ENCODE measurements at regions not wholly inside any gene's neighbourhood (a gene's known extent, or its start where the extent isn't known, plus 50 kb on each side); places are given as distances from the start of the nearest gene placed in this dataset.

DNA sequence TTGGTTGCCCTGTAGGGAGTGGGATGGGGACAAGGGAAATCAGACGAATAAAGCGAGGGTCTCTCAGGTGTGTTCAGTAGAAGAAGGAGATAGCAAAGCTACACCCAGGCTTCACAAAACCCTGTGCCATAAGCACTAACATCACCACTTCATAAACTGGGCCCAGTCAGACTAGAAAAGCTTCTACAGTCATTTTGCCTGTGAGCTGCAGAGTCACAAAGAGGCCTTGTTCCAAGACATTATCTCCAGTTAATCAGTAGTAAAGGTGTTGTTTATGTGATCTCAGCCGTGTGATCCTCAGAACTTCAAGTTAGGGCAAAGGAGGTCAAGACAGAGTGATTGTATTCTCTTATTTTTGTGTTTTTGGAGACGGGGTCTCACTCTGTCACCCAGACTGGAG, 148.0 kb downstream of the GALR1 start:
- Histone ChIP-seq H3K79me2 (ENCODE audit: insufficient read depth) (no peaks in the 10 kb centered on the region), H3K9me3 (ENCODE audit: low read depth) (no peaks in the 10 kb centered on the region), H3K4me3 (no peak overlapping the region), H3K4me2 (ENCODE audit: unreplicated experiment) (no peak overlapping the region), H4K20me1 (ENCODE audit: insufficient read depth) (no peaks in the 10 kb centered on the region), H3K27me3 (replicated peaks; ENCODE audit: insufficient read depth) (no peaks in the 10 kb centered on the region), H3F3A (ENCODE audit: insufficient read depth) (no peaks in the 10 kb centered on the region), H3K4me1 (ENCODE audit: insufficient read depth) (no peaks in the 10 kb centered on the region), H3K36me3 (ENCODE audit: low read depth) (no peaks in the 10 kb centered on the region), H3K9me2 (ENCODE audit: insufficient read depth) (no peaks in the 10 kb centered on the region), H3K9ac (no peak overlapping the region), H3K27ac (no peak overlapping the region), H2AFZ (no peak overlapping the region)
- 30 to 40% methylated on average over 4 of the region's 4 CpGs for WGBS, 2 experiments (ENCODE audit: low coverage in 1 of 2, low lambda C conversion rate in 2 of 2, missing lambda C conversion rate in 2 of 2)
- DNase-seq: no peak
- in situ Hi-C loops (cut with MboI): no loop called here
- no peak for TF ChIP-seq EZH2phosphoT487 (IDR thresholded peaks at IDR 0.05; ENCODE audit: insufficient read depth, low read depth)
- TF ChIP-seq EZH2 (IDR thresholded peaks at IDR 0.05; ENCODE audit: insufficient read depth, poor library complexity, severe bottlenecking): no peak

DNA sequence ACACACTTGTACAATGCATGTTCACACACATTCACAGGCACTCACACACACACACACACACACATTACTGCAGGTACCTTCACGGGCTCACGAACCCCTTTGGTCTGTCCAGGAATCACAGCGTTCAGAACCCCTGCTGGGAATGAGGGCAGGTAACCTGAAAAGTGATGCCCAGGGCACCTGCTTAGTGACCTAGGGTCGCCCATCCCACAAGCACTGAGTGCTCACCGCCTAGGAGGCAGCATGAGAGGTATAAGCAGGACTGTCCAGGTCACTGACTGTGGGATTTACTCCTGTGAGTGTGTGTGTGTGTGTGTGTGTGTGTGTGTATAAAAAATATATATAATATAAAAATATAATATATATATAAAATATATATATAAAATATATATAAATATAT, 150.9 kb downstream of the GALR1 start:
- no peak overlapping the region for H2AFZ ChIP-seq
- H3K4me1 ChIP-seq (ENCODE audit: insufficient read depth): no peaks in the 10 kb centered on the region
- TF ChIP-seq EZH2phosphoT487 (IDR thresholded peaks at IDR 0.05; ENCODE audit: insufficient read depth, low read depth) (no peak), EZH2 (IDR thresholded peaks at IDR 0.05; ENCODE audit: insufficient read depth, poor library complexity, severe bottlenecking) (no peak)
- no peak overlapping the region for H3K9ac ChIP-seq
- 41 to 47% methylated on average over 5 of the region's 5 CpGs for WGBS, 2 experiments (ENCODE audit: low coverage in 1 of 2, low lambda C conversion rate in 2 of 2, missing lambda C conversion rate in 2 of 2)
- no peaks in the 10 kb centered on the region for H3K27me3 ChIP-seq (replicated peaks; ENCODE audit: insufficient read depth)
- no peak overlapping the region for H3K27ac ChIP-seq
- H4K20me1 ChIP-seq (ENCODE audit: insufficient read depth): no peaks in the 10 kb centered on the region
- DNase-seq: no peak
- no peaks in the 10 kb centered on the region for H3K36me3 ChIP-seq (ENCODE audit: low read depth)
- H3K4me2 ChIP-seq (ENCODE audit: unreplicated experiment): no peak overlapping the region
- H3K9me3 ChIP-seq (ENCODE audit: low read depth): no peaks in the 10 kb centered on the region
- no peaks in the 10 kb centered on the region for H3K9me2 ChIP-seq (ENCODE audit: insufficient read depth)
- no peaks in the 10 kb centered on the region for H3K79me2 ChIP-seq (ENCODE audit: insufficient read depth)
- H3K4me3 ChIP-seq: no peak overlapping the region
- no peaks in the 10 kb centered on the region for H3F3A ChIP-seq (ENCODE audit: insufficient read depth)
- in situ Hi-C loops (cut with MboI): no loop called here

DNA sequence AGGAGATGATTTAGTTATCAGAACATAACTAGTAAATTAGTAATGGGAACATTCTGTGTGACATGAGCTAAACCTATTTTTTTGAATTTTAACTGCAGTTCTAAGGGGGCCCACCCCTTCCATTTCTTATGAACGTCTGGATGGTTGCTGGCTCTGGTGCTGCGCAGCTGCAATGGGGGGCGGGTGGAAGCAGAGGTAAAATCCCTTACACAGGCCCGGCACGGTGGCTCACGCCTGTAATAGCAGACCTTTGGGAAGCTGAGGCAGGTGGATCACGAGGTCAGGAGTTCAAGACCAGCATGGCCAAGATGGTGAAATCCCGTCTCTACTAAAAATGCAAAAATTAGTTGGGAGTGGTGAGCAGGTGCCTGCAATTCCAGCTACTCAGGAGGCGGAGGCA, 151.5 kb downstream of the GALR1 start:
- H3K9me2 ChIP-seq (ENCODE audit: insufficient read depth): no peaks in the 10 kb centered on the region
- no peaks in the 10 kb centered on the region for H3K36me3 ChIP-seq (ENCODE audit: low read depth)
- H3K27ac ChIP-seq: no peak overlapping the region
- no peak overlapping the region for H2AFZ ChIP-seq
- H3K27me3 ChIP-seq (replicated peaks; ENCODE audit: insufficient read depth): no peaks in the 10 kb centered on the region
- no peak overlapping the region for H3K9ac ChIP-seq
- no peak overlapping the region for H3K4me2 ChIP-seq (ENCODE audit: unreplicated experiment)
- in situ Hi-C loops (cut with MboI): no loop called here
- no peak overlapping the region for H3K4me3 ChIP-seq
- 20 to 24% methylated on average over 9 of the region's 9 CpGs for WGBS, 2 experiments (ENCODE audit: low coverage in 1 of 2, low lambda C conversion rate in 2 of 2, missing lambda C conversion rate in 2 of 2)
- H3K4me1 ChIP-seq (ENCODE audit: insufficient read depth): no peaks in the 10 kb centered on the region
- H4K20me1 ChIP-seq (ENCODE audit: insufficient read depth): no peaks in the 10 kb centered on the region
- H3K9me3 ChIP-seq (ENCODE audit: low read depth): no peaks in the 10 kb centered on the region
- no peaks in the 10 kb centered on the region for H3F3A ChIP-seq (ENCODE audit: insufficient read depth)
- DNase-seq: no peak
- TF ChIP-seq EZH2phosphoT487 (IDR thresholded peaks at IDR 0.05; ENCODE audit: insufficient read depth, low read depth): no peak
- TF ChIP-seq EZH2 (IDR thresholded peaks at IDR 0.05; ENCODE audit: insufficient read depth, poor library complexity, severe bottlenecking): no peak
- no peaks in the 10 kb centered on the region for H3K79me2 ChIP-seq (ENCODE audit: insufficient read depth)

DNA sequence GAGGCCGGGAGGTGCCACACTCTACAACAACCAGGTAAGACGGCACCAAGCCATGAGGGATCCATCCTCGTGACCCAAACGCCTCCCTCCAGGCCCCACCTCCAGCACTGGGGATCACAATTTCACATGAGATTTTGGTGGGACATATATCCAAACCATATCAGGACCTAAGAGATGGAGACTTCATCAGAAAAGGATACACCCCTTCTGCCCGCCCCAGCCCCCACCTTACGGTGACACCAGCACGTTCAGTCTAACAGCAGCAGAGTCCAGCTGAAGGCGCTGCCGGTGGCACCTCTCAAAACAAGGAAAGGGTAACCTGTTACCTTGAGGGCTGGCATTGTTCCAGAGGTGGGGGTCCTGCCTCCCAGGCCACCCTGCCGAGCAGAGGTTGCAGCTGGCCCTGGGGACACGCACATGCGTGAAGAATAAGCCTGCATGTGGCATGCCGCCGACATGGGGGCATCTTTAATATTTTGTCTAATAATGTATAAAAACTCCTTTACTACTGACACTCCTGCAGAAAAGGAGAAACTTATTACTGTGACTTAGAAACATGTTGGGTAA, 154.4 kb downstream of the GALR1 start:
- Histone ChIP-seq H3K9me2 (ENCODE audit: insufficient read depth) (no peaks in the 10 kb centered on the region), H3F3A (ENCODE audit: insufficient read depth) (no peaks in the 10 kb centered on the region), H3K79me2 (ENCODE audit: insufficient read depth) (no peaks in the 10 kb centered on the region)

GRCh38 chr18:77405096-77405495, 155.4 kb downstream of the GALR1 start:
- Histone ChIP-seq H3K9me2 (ENCODE audit: insufficient read depth) (no peaks in the 10 kb centered on the region), H3K36me3 (ENCODE audit: low read depth) (no peaks in the 10 kb centered on the region), H2AFZ (no peak overlapping the region), H3F3A (ENCODE audit: insufficient read depth) (no peaks in the 10 kb centered on the region), H3K27ac (no peak overlapping the region), H3K27me3 (replicated peaks; ENCODE audit: insufficient read depth) (no peaks in the 10 kb centered on the region), H3K79me2 (ENCODE audit: insufficient read depth) (no peaks in the 10 kb centered on the region), H3K9me3 (ENCODE audit: low read depth) (no peaks in the 10 kb centered on the region), H3K4me2 (ENCODE audit: unreplicated experiment) (no peak overlapping the region), H3K4me1 (ENCODE audit: insufficient read depth) (no peaks in the 10 kb centered on the region), H3K4me3 (no peak overlapping the region), H3K9ac (no peak overlapping the region), H4K20me1 (ENCODE audit: insufficient read depth) (no peaks in the 10 kb centered on the region)
- in situ Hi-C loops (cut with MboI): no loop called here
- DNase-seq: no peak
- TF ChIP-seq EZH2 (IDR thresholded peaks at IDR 0.05; ENCODE audit: insufficient read depth, poor library complexity, severe bottlenecking) (no peak), EZH2phosphoT487 (IDR thresholded peaks at IDR 0.05; ENCODE audit: insufficient read depth, low read depth) (no peak)
- WGBS, 2 experiments (ENCODE audit: low coverage in 1 of 2, low lambda C conversion rate in 2 of 2, missing lambda C conversion rate in 2 of 2): 62 to 65% methylated on average over 11 of the region's 11 CpGs

More for the DNA sequence above, 154.4 kb downstream of the GALR1 start:
- Histone ChIP-seq H3K4me1 (ENCODE audit: insufficient read depth) (no peaks in the 10 kb centered on the region), H2AFZ (no peak overlapping the region), H3K27me3 (replicated peaks; ENCODE audit: insufficient read depth) (no peaks in the 10 kb centered on the region), H4K20me1 (ENCODE audit: insufficient read depth) (no peaks in the 10 kb centered on the region), H3K36me3 (ENCODE audit: low read depth) (no peaks in the 10 kb centered on the region), H3K27ac (no peak overlapping the region), H3K9ac (no peak overlapping the region), H3K4me2 (ENCODE audit: unreplicated experiment) (no peak overlapping the region), H3K4me3 (no peak overlapping the region), H3K9me3 (ENCODE audit: low read depth) (no peaks in the 10 kb centered on the region)
- no peak for DNase-seq
- in situ Hi-C loops (cut with MboI): no loop called here
- TF ChIP-seq EZH2 (IDR thresholded peaks at IDR 0.05; ENCODE audit: insufficient read depth, poor library complexity, severe bottlenecking) (no peak), EZH2phosphoT487 (IDR thresholded peaks at IDR 0.05; ENCODE audit: insufficient read depth, low read depth) (no peak)
- 63 to 72% methylated on average over 14 of the region's 14 CpGs for WGBS, 2 experiments (ENCODE audit: low coverage in 1 of 2, low lambda C conversion rate in 2 of 2, missing lambda C conversion rate in 2 of 2)
